K562 (cell line): ENCODE measurements at regions not wholly inside any gene's neighbourhood (a gene's known extent, or its start where the extent isn't known, plus 50 kb on each side); places are given as distances from the start of the nearest gene placed in this dataset.

Experiments
- GATA2 ChIP-seq: sonication (generic); formaldehyde crosslinking; IDR thresholded peaks from 2 replicates; pipeline ENCODE4 v1.4.0; 2020; ENCODE audit warnings: mild to moderate bottlenecking, missing genetic modification reagents
- MAFK ChIP-seq: IDR thresholded peaks from 2 replicates; pipeline ENCODE4 v1.6.1; 2011; ENCODE audit warnings: low read length, improper control_type of control experiment
- POLR2A ChIP-seq: fragments of 450-650 bp; conservative IDR thresholded peaks from 2 replicates; pipeline ENCODE4 v1.6.1; 2016

- TF ChIP-seq GATA2 (CRISPR knock-in tag) (no peak), POLR2A (no peak), MAFK (no peak)
Observed at GRCh38 chr11:45054956-45055355, 91.5 kb upstream of the PRDM11 start.
